Epidermal melanocyte (primary cell): ENCODE measurements at regions not wholly inside any gene's neighbourhood (a gene's known extent, or its start where the extent isn't known, plus 50 kb on each side); places are given as distances from the start of the nearest gene placed in this dataset.
"Not testable (repeated sequence)": the region's sequence is repeated elsewhere in the genome, so short reads cannot be mapped to it uniquely, and the experiment has no call there.

Experiments used
- DNase-seq: peaks from one replicate; pipeline ENCODE4 v3.0.0; 2011; ENCODE audit warnings: low spot score; ENCODE audit not compliant: insufficient read length

GRCh38 chr10:7108141-7108540 lies 302.7 kb downstream of the SFMBT2 start:
- DNase-seq, result no peak

- DNase-seq, result no peak
Measured at GRCh38 chr10:7107285-7107684, 303.5 kb downstream of the SFMBT2 start.

GRCh38 chr10:7104379-7104778 lies 306.5 kb downstream of the SFMBT2 start:
- DNase-seq, result not testable (repeated sequence)

GRCh38 chr10:7102557-7103349 lies 308.1 kb downstream of the SFMBT2 start:
- no peak for DNase-seq

GRCh38 chr10:7102084-7102483 lies 308.8 kb downstream of the SFMBT2 start:
- DNase-seq, result no peak

GRCh38 chr10:7101451-7101850 lies 309.4 kb downstream of the SFMBT2 start:
- DNase-seq, result no peak

- DNase-seq, result no peak
Measured at GRCh38 chr10:7100032-7100702, 310.7 kb downstream of the SFMBT2 start.

GRCh38 chr10:7098160-7098762 lies 312.6 kb downstream of the SFMBT2 start:
- DNase-seq, result no peak

GRCh38 chr10:7094781-7095180 lies 316.1 kb downstream of the SFMBT2 start:
- DNase-seq, result no peak

GRCh38 chr10:7093368-7093767 lies 317.5 kb downstream of the SFMBT2 start:
- no peak for DNase-seq

- no peak for DNase-seq
Measured at GRCh38 chr10:7092603-7093002, 318.2 kb downstream of the SFMBT2 start.

- no peak for DNase-seq
Measured at GRCh38 chr10:7090529-7090928, 320.3 kb downstream of the SFMBT2 start.

GRCh38 chr10:7085913-7086589 lies 324.8 kb downstream of the SFMBT2 start:
- DNase-seq, result peak; percentile 68

GRCh38 chr10:7085147-7085912 lies 325.5 kb downstream of the SFMBT2 start:
- peak; percentile 64 for DNase-seq

- no peak for DNase-seq
Measured at GRCh38 chr10:7084280-7085005, 326.4 kb downstream of the SFMBT2 start.

- DNase-seq, result no peak
Measured at GRCh38 chr10:7082967-7083366, 327.9 kb downstream of the SFMBT2 start.

- DNase-seq, result no peak
Measured at GRCh38 chr10:7077880-7078279, 333.0 kb downstream of the SFMBT2 start.

- DNase-seq, result no peak
Measured at GRCh38 chr10:7075851-7076250, 335.0 kb downstream of the SFMBT2 start.

GRCh38 chr10:7075110-7075509 lies 335.7 kb downstream of the SFMBT2 start:
- DNase-seq, result no peak

GRCh38 chr10:7071421-7071820 lies 339.4 kb downstream of the SFMBT2 start:
- DNase-seq, result no peak
